Natural killer cell (primary cell): ENCODE measurements at regions not wholly inside any gene's neighbourhood (a gene's known extent, or its start where the extent isn't known, plus 50 kb on each side); places are given as distances from the start of the nearest gene placed in this dataset.

Experiments used
- ATAC-seq, 3 donors: fragments of 150-1000 bp in 2 of 3; fragments of 200-7000 bp in 1 of 3; cut with Tn5 transposase; 1 replicate in 1 of 3; 2 replicates in 2 of 3; pipeline ENCODE4 v1.10.0; 2021; ENCODE audit warnings: mild to moderate bottlenecking in 2 of 3, moderate library complexity in 2 of 3
- DNase-seq, 2 donors: peaks; one replicate each; pipeline versions ENCODE4 v3.0.0 to v3.0.0-alpha.2; 2013 to 2021; ENCODE audit warnings: mixed read lengths in 1 of 2
- H3K27ac ChIP-seq: one replicate; pipeline ENCODE4 v1.5.1; 2013; ENCODE audit warnings: mild to moderate bottlenecking, low read length
- H3K27me3 ChIP-seq: one replicate; pipeline ENCODE4 v1.6.1; 2013; ENCODE audit warnings: low read length; ENCODE audit not compliant: control insufficient read depth, insufficient read depth
- H3K36me3 ChIP-seq: one replicate; pipeline ENCODE4 v1.6.1; 2013; ENCODE audit warnings: low read length; ENCODE audit not compliant: control insufficient read depth, insufficient read depth
- H3K4me1 ChIP-seq: one replicate; pipeline ENCODE4 v1.6.1; 2013; ENCODE audit warnings: low read length; ENCODE audit not compliant: control insufficient read depth, insufficient read depth
- H3K4me3 ChIP-seq: one replicate; pipeline ENCODE4 v1.5.1; 2013; ENCODE audit warnings: low read length
- H3K9me3 ChIP-seq: one replicate; pipeline ENCODE4 v1.6.1; 2013; ENCODE audit warnings: low read length; ENCODE audit not compliant: control insufficient read depth, insufficient read depth
- H3K27ac Mint-ChIP-seq, 2 donors: one replicate each; pipeline ENCODE4 v1.8.0; 2022; ENCODE audit warnings: mild to moderate bottlenecking in 2 of 2, mixed read lengths in 2 of 2, moderate library complexity in 1 of 2
- H3K27me3 Mint-ChIP-seq, 2 donors: one replicate each; pipeline ENCODE4 v1.8.0; 2022; ENCODE audit warnings: low read depth in 2 of 2, mixed read lengths in 2 of 2
- H3K36me3 Mint-ChIP-seq: one replicate; pipeline ENCODE4 v1.8.0; 2022; ENCODE audit warnings: mixed read lengths
- H3K4me1 Mint-ChIP-seq, 2 donors: one replicate each; pipeline ENCODE4 v1.8.0; 2022; ENCODE audit warnings: mixed read lengths in 2 of 2
- H3K4me3 Mint-ChIP-seq: one replicate; pipeline ENCODE4 v1.8.0; 2022; ENCODE audit warnings: mild to moderate bottlenecking, moderate library complexity, mixed read lengths
- H3K9me3 Mint-ChIP-seq, 2 donors: one replicate each; pipeline ENCODE4 v1.8.0; 2022; ENCODE audit warnings: mixed read lengths in 2 of 2
- CTCF ChIP-seq: fragments of 200-600 bp; IDR thresholded peaks from one replicate; pipeline ENCODE4 v1.8.0; 2022; ENCODE audit warnings: antibody characterized with exemption
- WGBS: methylation state at CpG from one replicate; pipeline ENCODE4 v1.1.7; 2013; ENCODE audit warnings: missing lambda C conversion rate; ENCODE audit not compliant: insufficient coverage; 5-methylcytosine and 5-hydroxymethylcytosine counted together
- intact Hi-C: fragments of 100-400 bp; cut with micrococcal nuclease; formaldehyde crosslinking; loops from one replicate; pipeline ENCODE4 v1.14.2; 2022

DNA sequence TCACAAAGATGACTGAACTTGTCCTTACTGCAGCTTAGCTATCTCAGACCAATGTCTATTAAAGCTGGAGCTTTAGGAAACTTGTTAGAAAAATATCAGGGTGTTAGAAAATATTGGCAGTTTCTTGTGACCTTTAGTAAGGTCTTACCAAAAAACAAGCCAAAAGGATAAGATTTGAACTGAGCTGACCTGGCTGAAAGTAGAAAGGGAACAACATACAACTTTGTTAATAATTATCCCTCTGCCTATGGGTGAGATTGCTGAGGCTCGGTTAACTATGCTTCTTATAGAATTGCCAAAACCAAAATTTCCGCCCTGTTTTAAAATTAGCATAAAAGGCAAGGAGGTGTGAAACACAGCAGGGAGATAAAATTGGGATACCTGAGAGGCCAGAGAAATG is 73.8 kb downstream of the DHRS2 start:
- Mint-ChIP-seq H3K9me3 (no peaks in the 10 kb centered on the region), H3K4me1 (no peaks in the 10 kb centered on the region), H3K36me3 (no peaks in the 10 kb centered on the region), H3K4me3 (no peak overlapping the region), H3K27me3 (peaks cover 8 to 13% of the 10 kb centered on the region in 2 donors), H3K27ac (no peak overlapping the region)
- ATAC-seq = no peak
- Histone ChIP-seq H3K27me3 (no peaks in the 10 kb centered on the region), H3K36me3 (no peaks in the 10 kb centered on the region), H3K4me3 (no peak overlapping the region), H3K4me1 (no peaks in the 10 kb centered on the region), H3K27ac (no peak overlapping the region), H3K9me3 (no peaks in the 10 kb centered on the region)
- 43% methylated on average over 2 of the region's 2 CpGs for WGBS
- intact Hi-C loops = no loop called here
- DNase-seq = no peak
- TF ChIP-seq CTCF = no peak

GRCh38 chr14:23712287-23712686 is 76.1 kb downstream of the DHRS2 start:
- H3K4me3 Mint-ChIP-seq = no peak overlapping the region
- no peaks in the 10 kb centered on the region for H3K9me3 Mint-ChIP-seq
- no peaks in the 10 kb centered on the region for H3K36me3 ChIP-seq
- intact Hi-C loops = no loop called here
- H3K9me3 ChIP-seq = no peaks in the 10 kb centered on the region
- H3K36me3 Mint-ChIP-seq = no peaks in the 10 kb centered on the region
- no peak for DNase-seq
- H3K27ac Mint-ChIP-seq = no peak overlapping the region
- no peaks in the 10 kb centered on the region for H3K27me3 ChIP-seq
- H3K4me3 ChIP-seq = no peak overlapping the region
- no peak for ATAC-seq
- no peak for TF ChIP-seq CTCF
- H3K4me1 ChIP-seq = no peaks in the 10 kb centered on the region
- no peaks in the 10 kb centered on the region for H3K4me1 Mint-ChIP-seq
- H3K27ac ChIP-seq = no peak overlapping the region
- 79% methylated on average over 2 of the region's 2 CpGs for WGBS
- H3K27me3 Mint-ChIP-seq = peaks cover 8 to 13% of the 10 kb centered on the region in 2 donors

- Histone ChIP-seq H3K4me3 (no peak overlapping the region), H3K27ac (no peak overlapping the region), H3K36me3 (no peaks in the 10 kb centered on the region), H3K4me1 (no peaks in the 10 kb centered on the region), H3K9me3 (no peaks in the 10 kb centered on the region), H3K27me3 (no peaks in the 10 kb centered on the region)
- no peak for ATAC-seq
- H3K36me3 Mint-ChIP-seq = no peaks in the 10 kb centered on the region
- no peaks in the 10 kb centered on the region for H3K9me3 Mint-ChIP-seq
- H3K4me1 Mint-ChIP-seq = no peaks in the 10 kb centered on the region
- DNase-seq = no peak
- H3K27me3 Mint-ChIP-seq = no peaks in the 10 kb centered on the region
- H3K4me3 Mint-ChIP-seq = no peak overlapping the region
- H3K27ac Mint-ChIP-seq = no peak overlapping the region
- WGBS = 96% methylated on average over 10 of the region's 10 CpGs
- TF ChIP-seq CTCF = no peak
- intact Hi-C loops = no loop called here
Observed at GRCh38 chr14:23719225-23719985, 83.2 kb downstream of the DHRS2 start.

DNA sequence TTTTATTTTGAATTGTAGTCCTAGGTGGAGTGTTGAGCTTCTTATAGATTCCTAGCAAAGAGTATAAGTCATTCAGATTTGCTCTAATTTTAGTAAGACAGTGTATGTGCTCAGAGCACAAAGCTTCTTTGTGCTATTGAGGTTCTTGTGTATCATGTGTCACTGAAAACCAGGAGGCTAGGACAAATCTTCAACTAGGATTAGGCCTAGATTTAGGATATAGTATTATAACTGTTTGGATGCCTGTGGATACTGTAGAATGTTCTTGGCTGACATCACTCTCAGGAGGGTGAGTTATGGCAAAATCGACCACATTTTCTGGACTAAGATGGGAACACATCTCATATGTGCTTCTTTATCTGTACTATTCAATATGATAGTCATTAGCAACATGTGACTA is 86.5 kb downstream of the DHRS2 start:
- no peaks in the 10 kb centered on the region for H3K4me1 ChIP-seq
- H3K36me3 Mint-ChIP-seq = no peaks in the 10 kb centered on the region
- no peaks in the 10 kb centered on the region for H3K9me3 ChIP-seq
- no peak overlapping the region for H3K27ac Mint-ChIP-seq
- H3K27me3 Mint-ChIP-seq = no peaks in the 10 kb centered on the region
- intact Hi-C loops = no loop called here
- H3K9me3 Mint-ChIP-seq = no peaks in the 10 kb centered on the region
- no peak for TF ChIP-seq CTCF
- DNase-seq = no peak
- H3K4me1 Mint-ChIP-seq = no peaks in the 10 kb centered on the region
- no peaks in the 10 kb centered on the region for H3K36me3 ChIP-seq
- no peak for ATAC-seq
- no peak overlapping the region for H3K4me3 Mint-ChIP-seq
- no peak overlapping the region for H3K4me3 ChIP-seq
- no peak overlapping the region for H3K27ac ChIP-seq
- whole genome bisulfite sequencing = no CpG with 5 or more reads among the region's 1 CpG
- H3K27me3 ChIP-seq = no peaks in the 10 kb centered on the region
